CD14-positive monocyte (primary cell): ENCODE measurements at regions not wholly inside any gene's neighbourhood (a gene's known extent, or its start where the extent isn't known, plus 50 kb on each side); places are given as distances from the start of the nearest gene placed in this dataset.

Experiments used
- DNase-seq, 3 donors: peaks; one replicate each; pipeline ENCODE4 v3.0.0-alpha.2; 2011 to 2022
- H2AFZ ChIP-seq: 2 replicates; pipeline ENCODE4 v1.6.0; 2012; ENCODE audit warnings: mild to moderate bottlenecking, low read depth, low read length, inconsistent platforms; ENCODE audit not compliant: insufficient read depth, poor library complexity, severe bottlenecking
- H3K27ac ChIP-seq, 2 donors: 1 replicate in 1 of 2; 2 replicates in 1 of 2; pipeline ENCODE4 v1.5.1; 2012 to 2013; ENCODE audit warnings: low read length in 2 of 2, control low read depth in 1 of 2, inconsistent platforms in 1 of 2, low read depth in 1 of 2, mild to moderate bottlenecking in 1 of 2
- H3K27me3 ChIP-seq, 2 donors: one replicate each; pipeline versions ENCODE4 v1.6.0 to v1.6.1; 2011 to 2013; ENCODE audit warnings: low read length in 2 of 2; ENCODE audit not compliant: control insufficient read depth in 2 of 2, insufficient read depth in 2 of 2
- H3K36me3 ChIP-seq, 2 donors: replicated peaks in 1 of 2; 1 replicate in 1 of 2; 2 replicates in 1 of 2; pipeline versions ENCODE4 v1.5.1 to v1.6.1; 2012 to 2013; ENCODE audit warnings: low read length in 2 of 2, control low read depth in 1 of 2, inconsistent platforms in 1 of 2, mild to moderate bottlenecking in 1 of 2; ENCODE audit not compliant: insufficient read depth in 2 of 2, control insufficient read depth in 1 of 2
- H3K4me1 ChIP-seq, 2 donors: 1 replicate in 1 of 2; 2 replicates in 1 of 2; pipeline versions ENCODE4 v1.5.1 to v1.6.1; 2012 to 2013; ENCODE audit warnings: low read length in 2 of 2, control low read depth in 1 of 2, inconsistent platforms in 1 of 2, mild to moderate bottlenecking in 1 of 2, moderate library complexity in 1 of 2; ENCODE audit not compliant: insufficient read depth in 2 of 2, control insufficient read depth in 1 of 2
- H3K4me2 ChIP-seq: replicated peaks from 2 replicates; pipeline ENCODE3; 2012; ENCODE audit warnings: low read length, moderate library complexity, mild to moderate bottlenecking; ENCODE audit not compliant: poor library complexity, severe bottlenecking; ENCODE audit errors: extremely low read depth
- H3K4me3 ChIP-seq, 3 experiments: fragments of 200-600 bp in 1 of 3; sonication (generic) in 1 of 3; replicated peaks in 1 of 3; 1 replicate in 2 of 3; 2 replicates in 1 of 3; pipeline ENCODE4 v1.5.1; 2011 to 2013; ENCODE audit warnings: low read length in 3 of 3, mild to moderate bottlenecking in 3 of 3, control low read depth in 2 of 3, low read depth in 2 of 3, inconsistent platforms in 1 of 3, moderate library complexity in 1 of 3
- H3K79me2 ChIP-seq: 2 replicates; pipeline ENCODE4 v1.6.0; 2012; ENCODE audit warnings: mild to moderate bottlenecking, control low read depth, inconsistent platforms, low read length, moderate library complexity; ENCODE audit not compliant: insufficient read depth
- H3K9ac ChIP-seq: 2 replicates; pipeline ENCODE4 v1.6.0; 2017; ENCODE audit warnings: low read length, mild to moderate bottlenecking; ENCODE audit not compliant: insufficient read depth, poor library complexity, severe bottlenecking
- H3K9me3 ChIP-seq, 2 donors: replicated peaks in 1 of 2; 1 replicate in 1 of 2; 2 replicates in 1 of 2; pipeline versions ENCODE4 v1.5.1 to v1.6.1; 2012 to 2013; ENCODE audit warnings: low read length in 2 of 2, control low read depth in 1 of 2; ENCODE audit not compliant: control insufficient read depth in 1 of 2, insufficient read depth in 1 of 2
- H4K20me1 ChIP-seq: 2 replicates; pipeline ENCODE4 v1.6.0; 2012; ENCODE audit warnings: mild to moderate bottlenecking, low read length, control low read depth, moderate library complexity; ENCODE audit not compliant: insufficient read depth
- H3K27ac Mint-ChIP-seq, 7 donors: one replicate each; pipeline ENCODE4 v1.8.0; 2020; ENCODE audit warnings: mild to moderate bottlenecking in 7 of 7, mixed read lengths in 7 of 7, moderate library complexity in 6 of 7, inconsistent platforms in 2 of 7
- H3K27me3 Mint-ChIP-seq, 3 donors: one replicate each; pipeline ENCODE4 v1.8.0; 2021 to 2022; ENCODE audit warnings: low read depth in 3 of 3, mild to moderate bottlenecking in 3 of 3, mixed read lengths in 3 of 3, moderate library complexity in 3 of 3, inconsistent platforms in 1 of 3
- H3K36me3 Mint-ChIP-seq, 2 donors: one replicate each; pipeline ENCODE4 v1.8.0; 2020; ENCODE audit warnings: mixed read lengths in 2 of 2, inconsistent platforms in 1 of 2, mild to moderate bottlenecking in 1 of 2
- H3K4me1 Mint-ChIP-seq: one replicate; pipeline ENCODE4 v1.8.0; 2020; ENCODE audit warnings: mild to moderate bottlenecking, mixed read lengths
- H3K4me3 Mint-ChIP-seq, 2 donors: one replicate each; pipeline ENCODE4 v1.8.0; 2020; ENCODE audit warnings: mild to moderate bottlenecking in 2 of 2, mixed read lengths in 2 of 2, moderate library complexity in 1 of 2
- H3K9me3 Mint-ChIP-seq, 7 donors: one replicate each; pipeline ENCODE4 v1.8.0; 2020 to 2022; ENCODE audit warnings: mixed read lengths in 7 of 7, mild to moderate bottlenecking in 6 of 7, moderate library complexity in 6 of 7, inconsistent platforms in 2 of 7
- CTCF ChIP-seq: fragments of 200-600 bp; IDR thresholded peaks from one replicate; pipeline ENCODE4 v1.8.0; 2022; ENCODE audit warnings: antibody characterized with exemption, mild to moderate bottlenecking
- WGBS: methylation state at CpG from one replicate; pipeline ENCODE4 v1.1.5; 2013; ENCODE audit warnings: missing lambda C conversion rate; ENCODE audit not compliant: insufficient coverage; 5-methylcytosine and 5-hydroxymethylcytosine counted together
- intact Hi-C, 2 donors: fragments of 100-400 bp; cut with micrococcal nuclease; formaldehyde crosslinking; loops; one replicate each; pipeline versions ENCODE4 v1.15.0 to v1.15.1; 2023

DNA sequence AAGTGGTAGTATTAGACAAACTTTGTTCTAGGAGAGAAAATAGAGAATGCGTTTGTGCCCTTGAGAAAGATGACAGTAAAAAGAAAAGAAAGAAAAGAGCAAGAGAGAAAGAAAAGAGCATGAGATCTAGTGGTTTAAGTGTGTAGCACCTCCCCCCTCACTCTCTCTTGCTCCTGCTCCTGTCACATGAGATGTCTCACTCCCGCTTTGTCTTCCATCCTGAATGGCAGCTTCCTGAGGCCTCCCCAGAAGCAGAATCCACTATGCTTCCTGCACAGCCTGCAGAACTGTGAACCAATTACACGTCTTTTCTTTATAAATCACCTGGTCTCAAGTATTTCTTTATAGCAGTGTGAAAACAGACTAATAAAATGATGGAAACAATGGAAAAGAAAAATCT, 499.6 kb downstream of the ACTRT1 start:
- no peaks in the 10 kb centered on the region for H3K27me3 ChIP-seq
- peaks cover 9 to 12% of the 10 kb centered on the region in 2 donors for H3K4me1 ChIP-seq
- Mint-ChIP-seq H3K27me3 (peaks cover 2 to 6% (median 4%) of the 10 kb centered on the region in 3 donors), H3K4me1 (peaks cover 15% of the 10 kb centered on the region), H3K4me3 (no peak overlapping the region), H3K36me3 (no peaks in the 10 kb centered on the region), H3K9me3 (peaks cover 0 to 6% (median 0%) of the 10 kb centered on the region in 7 donors), H3K27ac (no peak overlapping the region)
- H3K9ac ChIP-seq = no peak overlapping the region
- DNase-seq = no peak
- no peak overlapping the region for H3K4me2 ChIP-seq
- no peaks in the 10 kb centered on the region for H3K36me3 ChIP-seq
- no peak for TF ChIP-seq CTCF
- no peak overlapping the region for H3K4me3 ChIP-seq
- H4K20me1 ChIP-seq = no peaks in the 10 kb centered on the region
- WGBS = no CpG with 5 or more reads among the region's 3 CpGs
- H2AFZ ChIP-seq = no peak overlapping the region
- peaks cover 0 to 4% of the 10 kb centered on the region in 2 donors for H3K9me3 ChIP-seq
- no peaks in the 10 kb centered on the region for H3K79me2 ChIP-seq
- intact Hi-C loops = no loop called here
- H3K27ac ChIP-seq = no peak overlapping the region

DNA sequence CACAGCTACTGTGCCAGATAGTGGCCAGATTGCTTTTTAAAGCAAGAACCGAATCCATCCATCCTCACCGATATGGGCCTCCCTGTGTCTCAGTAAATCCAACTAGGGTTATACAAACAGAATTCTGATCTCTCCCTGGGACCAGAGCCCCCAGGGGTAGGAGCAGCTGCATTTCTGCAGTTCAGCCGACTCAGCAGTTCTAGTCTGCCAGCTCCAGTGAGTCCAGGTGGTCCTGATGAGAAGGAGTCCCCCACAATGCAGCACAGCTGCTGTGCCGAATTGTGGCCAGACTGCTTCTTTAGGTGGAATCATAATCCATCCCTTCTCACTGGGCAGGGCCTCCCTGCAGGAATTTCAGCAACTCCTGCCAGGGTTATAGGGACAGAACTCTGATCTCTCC, 532.9 kb downstream of the ACTRT1 start:
- Mint-ChIP-seq H3K4me3 (no peak overlapping the region), H3K27ac (no peak overlapping the region), H3K4me1 (no peaks in the 10 kb centered on the region), H3K27me3 (peaks cover 0 to 2% (median 1%) of the 10 kb centered on the region in 3 donors), H3K9me3 (peaks cover 4 to 10% (median 5%) of the 10 kb centered on the region in 7 donors), H3K36me3 (no peaks in the 10 kb centered on the region)
- Histone ChIP-seq H3K27me3 (no peaks in the 10 kb centered on the region), H2AFZ (no peak overlapping the region), H3K4me1 (no peaks in the 10 kb centered on the region), H3K9ac (no peak overlapping the region), H3K9me3 (peaks cover 0 to 11% of the 10 kb centered on the region in 2 donors), H3K27ac (no peak overlapping the region), H3K36me3 (no peaks in the 10 kb centered on the region), H4K20me1 (no peaks in the 10 kb centered on the region), H3K79me2 (no peaks in the 10 kb centered on the region), H3K4me3 (no peak overlapping the region), H3K4me2 (no peak overlapping the region)
- no CpG with 5 or more reads among the region's 4 CpGs for WGBS
- no peak for TF ChIP-seq CTCF
- intact Hi-C loops = no loop called here
- no peak for DNase-seq
